ENCODE measurements at regions not wholly inside any gene's neighbourhood (a gene's known extent, or its start where the extent isn't known, plus 50 kb on each side); places are given as distances from the start of the nearest gene placed in this dataset.

DNA sequence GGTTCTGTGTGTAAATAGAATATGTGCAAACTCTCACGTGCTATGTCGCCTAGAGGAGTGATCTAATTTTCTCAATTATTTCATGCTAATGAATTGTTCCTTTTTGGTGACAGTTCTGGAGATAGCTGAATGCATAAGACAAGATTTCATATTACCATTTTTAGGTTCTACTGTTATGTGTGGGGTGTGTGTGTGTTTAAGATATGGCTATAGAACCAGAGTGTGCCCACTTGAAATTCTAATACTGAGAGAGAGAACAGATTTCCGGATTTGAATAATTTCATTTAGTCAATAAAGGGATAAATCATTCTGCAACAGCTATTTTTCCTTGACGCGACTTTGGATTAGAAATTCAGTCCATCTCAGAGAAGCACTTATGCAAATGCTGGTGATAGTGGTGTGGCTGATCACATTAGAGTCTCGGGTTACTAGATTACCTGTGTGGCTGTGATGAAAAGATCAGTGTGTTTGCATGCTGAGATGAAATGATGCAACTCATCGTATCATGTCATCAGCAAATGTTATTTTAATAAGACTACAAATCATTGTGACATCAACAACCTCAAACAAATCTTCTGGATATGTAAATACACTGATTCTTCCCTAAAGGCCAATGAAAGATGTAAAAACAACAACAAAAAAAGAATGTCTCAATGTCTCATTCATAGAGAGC is 415.9 kb downstream of the EPHA4 start:
- Histone ChIP-seq H3K4me1 (peaks cover 0 to 8% (median 2%) of the 10 kb centered on the region in 4 donors), H3K27me3 (no peaks in the 10 kb centered on the region), H3K36me3 (no peaks in the 10 kb centered on the region), H3K4me3 (no peak overlapping the region), H3K27ac (no peak overlapping the region), H3K9me3 (no peaks in the 10 kb centered on the region)
- 93 to 95% methylated on average over 7 of the region's 7 CpGs for WGBS, 2 donors
- DNase-seq (ENCODE audit: low spot score in 2 of 2), result no peak
- TF ChIP-seq POLR2A (IDR thresholded peaks at IDR 0.05) (no peak), EP300 (IDR thresholded peaks at IDR 0.05) (no peak)
- TF ChIP-seq, protein P1, sequence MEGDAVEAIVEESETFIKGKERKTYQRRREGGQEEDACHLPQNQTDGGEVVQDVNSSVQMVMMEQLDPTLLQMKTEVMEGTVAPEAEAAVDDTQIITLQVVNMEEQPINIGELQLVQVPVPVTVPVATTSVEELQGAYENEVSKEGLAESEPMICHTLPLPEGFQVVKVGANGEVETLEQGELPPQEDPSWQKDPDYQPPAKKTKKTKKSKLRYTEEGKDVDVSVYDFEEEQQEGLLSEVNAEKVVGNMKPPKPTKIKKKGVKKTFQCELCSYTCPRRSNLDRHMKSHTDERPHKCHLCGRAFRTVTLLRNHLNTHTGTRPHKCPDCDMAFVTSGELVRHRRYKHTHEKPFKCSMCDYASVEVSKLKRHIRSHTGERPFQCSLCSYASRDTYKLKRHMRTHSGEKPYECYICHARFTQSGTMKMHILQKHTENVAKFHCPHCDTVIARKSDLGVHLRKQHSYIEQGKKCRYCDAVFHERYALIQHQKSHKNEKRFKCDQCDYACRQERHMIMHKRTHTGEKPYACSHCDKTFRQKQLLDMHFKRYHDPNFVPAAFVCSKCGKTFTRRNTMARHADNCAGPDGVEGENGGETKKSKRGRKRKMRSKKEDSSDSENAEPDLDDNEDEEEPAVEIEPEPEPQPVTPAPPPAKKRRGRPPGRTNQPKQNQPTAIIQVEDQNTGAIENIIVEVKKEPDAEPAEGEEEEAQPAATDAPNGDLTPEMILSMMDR (IDR thresholded peaks at IDR 0.05), result no peak

- 88 to 96% methylated on average over 1 of the region's 1 CpG for WGBS, 2 donors
- H3K27me3 ChIP-seq, result no peaks in the 10 kb centered on the region
- DNase-seq (ENCODE audit: low spot score in 2 of 2), result no peak
Measured at GRCh38 chr2:221161186-221161585, 410.9 kb downstream of the EPHA4 start.

GRCh38 chr2:221166292-221166691 is 405.8 kb downstream of the EPHA4 start:
- peaks cover 0 to 8% (median 0%) of the 10 kb centered on the region in 4 donors for H3K4me1 ChIP-seq
- H3K36me3 ChIP-seq, result no peaks in the 10 kb centered on the region
- H3K27me3 ChIP-seq, result no peaks in the 10 kb centered on the region
- WGBS, 2 donors, result 63 to 65% methylated on average over 7 of the region's 7 CpGs
- H3K4me3 ChIP-seq, result no peak overlapping the region
- TF ChIP-seq EP300 (IDR thresholded peaks at IDR 0.05), result peak in 1 of 2 donors; percentile 52
- TF ChIP-seq, protein P1 (IDR thresholded peaks at IDR 0.05), result no peak
- no peak overlapping the region for H3K27ac ChIP-seq
- DNase-seq (ENCODE audit: low spot score in 2 of 2), result peak; percentile 10 to 12
- no peaks in the 10 kb centered on the region for H3K9me3 ChIP-seq

More at GRCh38 chr2:221161186-221161585, 410.9 kb downstream of the EPHA4 start:
- Histone ChIP-seq H3K36me3 (no peaks in the 10 kb centered on the region), H3K4me3 (no peak overlapping the region), H3K9me3 (no peaks in the 10 kb centered on the region), H3K4me1 (peaks cover 0 to 2% (median 0%) of the 10 kb centered on the region in 4 donors), H3K27ac (no peak overlapping the region)
- TF ChIP-seq POLR2A (IDR thresholded peaks at IDR 0.05) (no peak), EP300 (IDR thresholded peaks at IDR 0.05) (no peak)
- TF ChIP-seq, protein P1 (IDR thresholded peaks at IDR 0.05), result no peak

- Histone ChIP-seq H3K36me3 (no peaks in the 10 kb centered on the region), H3K27me3 (no peaks in the 10 kb centered on the region), H3K9me3 (no peaks in the 10 kb centered on the region), H3K4me1 (peaks cover 0 to 8% (median 0%) of the 10 kb centered on the region in 4 donors), H3K4me3 (no peak overlapping the region), H3K27ac (no peak overlapping the region)
- TF ChIP-seq, protein P1 (IDR thresholded peaks at IDR 0.05), result no peak
- TF ChIP-seq POLR2A (IDR thresholded peaks at IDR 0.05) (no peak), EP300 (IDR thresholded peaks at IDR 0.05) (no peak)
- no peak for DNase-seq (ENCODE audit: low spot score in 2 of 2)
Measured at GRCh38 chr2:221167561-221167960, 404.5 kb downstream of the EPHA4 start.

DNA sequence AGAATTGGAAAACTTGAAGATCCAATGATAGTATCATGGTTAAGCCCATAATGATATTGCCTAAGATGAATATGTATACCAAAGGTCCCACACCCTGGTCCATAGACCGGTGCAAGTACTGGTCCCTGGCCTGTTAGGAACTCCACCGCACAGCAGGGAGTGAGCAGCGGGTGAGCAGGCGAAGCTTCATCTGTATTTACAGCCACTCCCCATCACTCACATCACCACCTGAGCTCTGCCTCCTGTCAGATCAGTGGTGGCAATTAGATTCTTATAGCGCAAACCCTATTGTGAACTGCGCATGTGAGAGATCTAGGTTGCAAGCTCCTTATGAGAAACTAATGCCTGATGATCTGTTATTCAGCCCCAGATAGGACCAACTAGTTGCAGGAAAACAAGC is 402.4 kb downstream of the EPHA4 start:
- no peak overlapping the region for H3K4me3 ChIP-seq
- WGBS, 2 donors, result 95% methylated on average over 6 of the region's 6 CpGs
- TF ChIP-seq EP300 (IDR thresholded peaks at IDR 0.05) (no peak), POLR2A (IDR thresholded peaks at IDR 0.05) (no peak)
- TF ChIP-seq, protein P1 (IDR thresholded peaks at IDR 0.05), result no peak
- peaks cover 0 to 8% (median 0%) of the 10 kb centered on the region in 4 donors for H3K4me1 ChIP-seq
- H3K27ac ChIP-seq, result no peak overlapping the region
- no peaks in the 10 kb centered on the region for H3K27me3 ChIP-seq
- no peaks in the 10 kb centered on the region for H3K9me3 ChIP-seq
- H3K36me3 ChIP-seq, result no peaks in the 10 kb centered on the region
- no peak for DNase-seq (ENCODE audit: low spot score in 2 of 2)
